Astrocyte of the cerebellum (primary cell): ENCODE measurements at regions not wholly inside any gene's neighbourhood (a gene's known extent, or its start where the extent isn't known, plus 50 kb on each side); places are given as distances from the start of the nearest gene placed in this dataset.

ENCODE experiments used
- DNase-seq: peaks from one replicate; pipeline ENCODE4 v3.0.0-alpha.2; 2011; ENCODE audit warnings: low read depth
- H3K4me3 ChIP-seq: 2 replicates; pipeline ENCODE4 v1.5.1; 2011; ENCODE audit warnings: mild to moderate bottlenecking, low read depth, low read length, moderate library complexity
- in situ Hi-C: cut with HindIII; loops from 2 replicates; pipeline ENCODE4 v1.10.0; 2017; ENCODE audit warnings: low sequenced_read_pairs
- TF ChIP-seq, protein P1 (sequence below): IDR thresholded peaks from 2 replicates; pipeline ENCODE4 v1.5.1; 2012; ENCODE audit warnings: low read length, low read depth, moderate library complexity, mild to moderate bottlenecking; ENCODE audit errors: missing control alignments

DNA sequence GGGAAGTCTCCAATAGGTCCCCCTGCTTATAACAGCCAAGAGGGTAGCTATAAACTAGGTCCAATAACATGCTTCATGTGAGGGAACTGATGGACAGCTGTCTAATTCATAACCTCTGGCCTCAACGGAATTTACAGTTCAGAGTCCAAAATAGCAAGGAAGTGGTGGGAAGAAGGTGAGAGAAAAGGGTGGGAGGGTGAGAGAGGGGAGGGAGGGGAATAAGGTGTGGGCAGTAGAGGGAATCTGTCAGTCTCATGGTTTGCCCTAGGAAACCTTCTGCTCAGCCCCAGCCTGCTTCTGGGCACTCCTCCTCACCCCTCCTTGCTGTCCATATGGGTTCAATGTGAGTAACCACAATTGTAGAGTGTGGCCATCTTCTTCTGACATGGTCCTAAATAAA, 133.4 kb upstream of the ADO start:
- TF ChIP-seq, protein P1, sequence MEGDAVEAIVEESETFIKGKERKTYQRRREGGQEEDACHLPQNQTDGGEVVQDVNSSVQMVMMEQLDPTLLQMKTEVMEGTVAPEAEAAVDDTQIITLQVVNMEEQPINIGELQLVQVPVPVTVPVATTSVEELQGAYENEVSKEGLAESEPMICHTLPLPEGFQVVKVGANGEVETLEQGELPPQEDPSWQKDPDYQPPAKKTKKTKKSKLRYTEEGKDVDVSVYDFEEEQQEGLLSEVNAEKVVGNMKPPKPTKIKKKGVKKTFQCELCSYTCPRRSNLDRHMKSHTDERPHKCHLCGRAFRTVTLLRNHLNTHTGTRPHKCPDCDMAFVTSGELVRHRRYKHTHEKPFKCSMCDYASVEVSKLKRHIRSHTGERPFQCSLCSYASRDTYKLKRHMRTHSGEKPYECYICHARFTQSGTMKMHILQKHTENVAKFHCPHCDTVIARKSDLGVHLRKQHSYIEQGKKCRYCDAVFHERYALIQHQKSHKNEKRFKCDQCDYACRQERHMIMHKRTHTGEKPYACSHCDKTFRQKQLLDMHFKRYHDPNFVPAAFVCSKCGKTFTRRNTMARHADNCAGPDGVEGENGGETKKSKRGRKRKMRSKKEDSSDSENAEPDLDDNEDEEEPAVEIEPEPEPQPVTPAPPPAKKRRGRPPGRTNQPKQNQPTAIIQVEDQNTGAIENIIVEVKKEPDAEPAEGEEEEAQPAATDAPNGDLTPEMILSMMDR = no peak
- DNase-seq = no peak
- in situ Hi-C loops = no loop called here
- H3K4me3 ChIP-seq = no peak overlapping the region

DNA sequence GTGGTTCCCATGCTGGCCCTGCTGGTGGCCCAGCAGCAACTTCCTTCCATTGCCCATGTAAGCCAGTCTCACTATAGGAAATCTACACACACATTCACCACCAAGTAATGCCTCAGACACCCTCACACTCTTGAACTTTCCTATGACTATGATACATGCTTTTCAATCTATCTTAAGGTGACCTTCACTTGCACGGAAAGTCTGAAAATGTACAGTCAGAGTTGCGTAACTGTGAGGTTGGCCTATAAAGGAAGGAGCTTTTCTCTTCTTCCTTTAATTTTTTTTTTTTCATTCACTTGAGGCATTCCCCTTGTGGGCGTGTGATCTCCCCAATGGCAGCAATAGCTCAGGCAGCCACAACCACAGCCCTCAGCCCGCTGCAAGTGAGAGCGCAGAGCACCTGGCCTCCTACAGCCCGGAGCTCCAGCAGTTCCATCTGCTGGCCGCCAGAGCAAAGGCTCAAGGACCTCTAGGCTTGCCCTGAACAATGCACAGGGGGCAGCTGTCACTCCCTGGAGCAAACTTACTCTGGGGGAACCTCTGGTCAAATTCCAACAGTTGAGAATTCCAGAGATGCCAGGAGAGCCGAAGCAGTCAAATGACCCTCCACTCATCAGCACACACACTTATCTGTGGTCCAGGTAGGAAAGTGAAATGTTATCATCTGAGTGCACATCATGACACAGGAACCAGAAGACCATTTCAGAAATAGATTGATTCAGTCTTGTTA, 123.1 kb upstream of the ADO start:
- DNase-seq = no peak
- in situ Hi-C loops = no loop called here
- H3K4me3 ChIP-seq = no peak overlapping the region
- TF ChIP-seq, protein P1 = no peak

DNA sequence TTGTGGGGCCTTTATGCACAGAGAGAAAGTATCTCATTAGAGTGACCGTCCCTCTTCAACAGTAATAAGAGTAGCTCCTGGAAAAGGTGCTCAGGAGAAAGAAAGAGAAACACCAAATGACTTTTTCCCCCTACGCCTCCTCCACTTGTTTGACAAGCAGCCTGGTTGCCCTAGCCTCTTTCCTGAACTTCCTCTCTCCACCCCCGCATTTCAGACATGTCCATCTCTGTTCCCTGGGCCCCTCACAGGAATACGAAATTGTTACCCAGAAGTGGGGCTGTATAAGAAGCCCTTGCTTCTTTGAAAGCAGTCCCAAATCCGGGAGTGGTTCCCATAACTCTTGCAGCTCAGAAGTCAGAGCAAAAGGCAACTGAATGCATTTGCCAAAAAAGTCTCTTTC, 119.6 kb upstream of the ADO start:
- in situ Hi-C loops = no loop called here
- TF ChIP-seq, protein P1 = no peak
- no peak overlapping the region for H3K4me3 ChIP-seq
- no peak for DNase-seq

DNA sequence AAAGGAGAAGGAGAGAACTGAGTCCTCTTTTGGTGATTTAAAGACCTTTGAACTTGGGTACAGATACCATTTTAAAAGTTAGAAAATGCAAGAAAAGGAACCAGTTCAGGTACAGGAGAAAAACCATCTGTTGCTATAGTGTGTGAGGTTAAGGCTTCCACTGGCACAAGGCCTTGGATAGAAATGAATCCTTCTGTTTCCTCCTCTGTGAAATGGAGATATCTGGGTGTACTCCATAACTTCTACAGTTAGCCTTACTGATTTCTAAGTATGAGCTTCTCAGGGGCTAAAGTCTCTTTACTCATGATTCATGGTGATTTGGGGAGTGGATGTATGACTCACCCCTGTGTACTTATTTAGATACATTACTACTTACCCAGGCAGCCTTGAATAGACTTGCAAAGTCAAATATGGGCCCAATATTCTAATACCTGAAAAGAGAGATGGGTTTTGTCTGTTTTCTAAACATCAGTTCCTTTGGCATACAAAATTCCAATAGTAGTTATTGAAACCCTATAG, 117.2 kb upstream of the ADO start:
- TF ChIP-seq, protein P1 = no peak
- no peak for DNase-seq
- no peak overlapping the region for H3K4me3 ChIP-seq
- in situ Hi-C loops = no loop called here

DNA sequence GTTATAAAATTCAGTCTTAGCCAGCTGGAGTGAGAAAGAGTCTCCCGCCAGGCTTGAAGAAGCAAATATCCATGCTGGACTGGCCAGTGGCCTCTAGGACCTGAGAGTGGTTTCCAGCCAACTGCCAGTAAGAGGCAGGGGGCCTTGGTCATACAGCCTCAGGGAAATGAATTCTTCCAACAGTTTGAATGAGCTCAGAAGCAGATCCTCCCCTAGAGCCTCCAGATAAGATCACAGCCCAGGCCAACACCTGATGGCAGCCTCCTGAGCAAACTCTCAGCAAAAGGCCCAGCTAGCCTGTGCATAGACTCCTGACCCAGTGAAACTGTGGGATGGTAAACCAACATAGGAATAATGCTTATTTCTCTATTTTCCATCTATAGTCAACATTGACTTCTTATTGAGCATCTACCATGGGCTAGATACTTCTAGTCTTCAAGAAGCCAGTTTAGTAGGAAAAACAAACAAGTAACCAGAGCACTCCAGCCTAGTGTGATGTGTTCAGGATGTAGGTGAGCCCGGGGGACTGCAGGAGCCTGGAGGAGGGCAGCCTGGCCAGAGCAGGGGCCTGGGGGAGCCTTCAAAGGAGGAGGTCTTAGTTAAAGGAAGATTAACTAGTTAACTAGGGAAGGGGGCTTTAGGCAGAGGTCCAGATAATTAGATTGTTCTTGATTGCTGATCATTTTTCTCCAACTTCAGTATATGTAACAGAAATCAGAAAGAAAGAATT, 115.4 kb upstream of the ADO start:
- no peak overlapping the region for H3K4me3 ChIP-seq
- no peak for DNase-seq
- in situ Hi-C loops = no loop called here
- TF ChIP-seq, protein P1 = no peak

DNA sequence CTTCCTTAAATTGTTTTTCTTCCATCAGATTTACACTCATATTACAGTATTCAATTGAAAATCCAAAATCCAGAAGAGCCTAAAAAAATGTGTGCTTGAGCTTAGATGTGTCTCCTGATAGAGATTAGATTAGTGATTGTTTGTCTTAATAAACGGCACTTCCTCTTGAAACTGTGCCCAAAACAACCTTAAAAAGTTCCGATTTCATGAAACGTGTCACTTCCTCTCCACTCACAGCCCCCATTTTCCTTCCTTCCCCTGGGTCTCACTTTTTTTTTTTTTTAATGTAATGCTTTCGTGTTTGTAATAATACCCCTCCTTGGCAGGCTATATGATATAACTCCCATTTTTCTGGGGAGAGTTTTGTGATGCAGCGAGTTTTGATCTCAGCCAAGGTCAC, 114.8 kb upstream of the ADO start:
- in situ Hi-C loops = no loop called here
- DNase-seq = no peak
- H3K4me3 ChIP-seq = no peak overlapping the region
- TF ChIP-seq, protein P1 = no peak
